ENCODE measurements at regions not wholly inside any gene's neighbourhood (a gene's known extent, or its start where the extent isn't known, plus 50 kb on each side); places are given as distances from the start of the nearest gene placed in this dataset.

DNA sequence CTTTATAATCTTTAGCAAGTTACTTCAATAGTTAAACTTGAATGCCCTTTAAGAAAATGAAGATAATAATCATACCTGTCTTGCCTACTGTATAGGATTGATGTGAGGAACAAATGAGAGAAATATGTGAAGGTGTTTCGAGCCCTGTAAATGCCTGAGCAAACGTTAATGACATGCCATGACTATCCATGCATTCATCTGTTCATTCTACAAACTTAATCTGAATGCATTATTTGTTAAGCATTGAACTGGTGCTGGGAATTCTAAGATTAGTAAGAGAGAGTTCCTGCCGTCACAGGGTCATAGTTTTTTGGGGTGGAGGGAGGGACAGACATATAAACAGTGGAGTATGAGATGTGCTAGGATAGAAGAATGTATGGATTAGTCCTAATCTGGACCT lies 111.5 kb upstream of the PRICKLE1 start:
- peaks cover 8% of the 10 kb centered on the region for H3K4me1 ChIP-seq (ENCODE audit: control insufficient read depth, extremely low read depth, insufficient read depth, low read length)
- BruUV-seq (replicated peaks) = no TSS peak
- no peak overlapping the region for H3K4me3 ChIP-seq (replicated peaks in 1 of 3; ENCODE audit: insufficient read depth in 1 of 3, low read depth in 1 of 3, low read length in 3 of 3)
- no peaks in the 10 kb centered on the region for H3K36me3 ChIP-seq (ENCODE audit: control insufficient read depth in 2 of 2, extremely low read depth in 1 of 2, insufficient read depth in 2 of 2, low read length in 2 of 2)
- dilution Hi-C loops (cut with MboI; ENCODE audit: extremely low pct_ligation_motif_present, low sequenced_read_pairs) (no loop called here), intact Hi-C loops (cut with micrococcal nuclease) (no loop called here)
- ChIA-PET CTCF (interaction anchor here (1.1 kb wide), 1 partner anchor 267 kb away, joined by 3 read pairs; no protein-coding TSS in a partner anchor), POLR2A (no interaction called here)
- H3K9me1 ChIP-seq (replicated peaks; ENCODE audit: control insufficient read depth, extremely low read depth, insufficient read depth, low read length) = no peaks in the 10 kb centered on the region
- no peak overlapping the region for H2AFZ ChIP-seq (ENCODE audit: low read depth, low read length)
- FAIRE-seq (no peak), DNase-seq (ENCODE audit: low read depth, low spot score) (no peak)
- no peak overlapping the region for H3K4me2 ChIP-seq (ENCODE audit: insufficient read depth, low read length)
- TF ChIP-seq FOS (IDR thresholded peaks at IDR 0.05; ENCODE audit: borderline replicate concordance, insufficient read depth, low read length) = no peak
- TF ChIP-seq, protein P1, sequence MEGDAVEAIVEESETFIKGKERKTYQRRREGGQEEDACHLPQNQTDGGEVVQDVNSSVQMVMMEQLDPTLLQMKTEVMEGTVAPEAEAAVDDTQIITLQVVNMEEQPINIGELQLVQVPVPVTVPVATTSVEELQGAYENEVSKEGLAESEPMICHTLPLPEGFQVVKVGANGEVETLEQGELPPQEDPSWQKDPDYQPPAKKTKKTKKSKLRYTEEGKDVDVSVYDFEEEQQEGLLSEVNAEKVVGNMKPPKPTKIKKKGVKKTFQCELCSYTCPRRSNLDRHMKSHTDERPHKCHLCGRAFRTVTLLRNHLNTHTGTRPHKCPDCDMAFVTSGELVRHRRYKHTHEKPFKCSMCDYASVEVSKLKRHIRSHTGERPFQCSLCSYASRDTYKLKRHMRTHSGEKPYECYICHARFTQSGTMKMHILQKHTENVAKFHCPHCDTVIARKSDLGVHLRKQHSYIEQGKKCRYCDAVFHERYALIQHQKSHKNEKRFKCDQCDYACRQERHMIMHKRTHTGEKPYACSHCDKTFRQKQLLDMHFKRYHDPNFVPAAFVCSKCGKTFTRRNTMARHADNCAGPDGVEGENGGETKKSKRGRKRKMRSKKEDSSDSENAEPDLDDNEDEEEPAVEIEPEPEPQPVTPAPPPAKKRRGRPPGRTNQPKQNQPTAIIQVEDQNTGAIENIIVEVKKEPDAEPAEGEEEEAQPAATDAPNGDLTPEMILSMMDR (IDR thresholded peaks at IDR 0.05; ENCODE audit: extremely low read depth in 1 of 2, insufficient read depth in 1 of 2, low read depth in 1 of 2, low read length in 2 of 2) = no peak
- TF ChIP-seq JUN (IDR thresholded peaks at IDR 0.05; ENCODE audit: borderline replicate concordance, insufficient read depth, insufficient read length, low read depth) = no peak
- no peak for TF ChIP-seq GATA2 (IDR thresholded peaks at IDR 0.05; ENCODE audit: insufficient read depth, insufficient read length, low read depth, low read length)
- TF ChIP-seq EZH2 (IDR thresholded peaks at IDR 0.05; ENCODE audit: borderline replicate concordance, low read depth, low read length, severe bottlenecking) = no peak
- TF ChIP-seq POLR2A (IDR thresholded peaks at IDR 0.05; ENCODE audit: low read depth, low read length) = no peak
- no peak for TF ChIP-seq MYC (IDR thresholded peaks at IDR 0.05; ENCODE audit: low read depth, low read length)
- TF ChIP-seq, protein P2, sequence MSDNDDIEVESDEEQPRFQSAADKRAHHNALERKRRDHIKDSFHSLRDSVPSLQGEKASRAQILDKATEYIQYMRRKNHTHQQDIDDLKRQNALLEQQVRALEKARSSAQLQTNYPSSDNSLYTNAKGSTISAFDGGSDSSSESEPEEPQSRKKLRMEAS (IDR thresholded peaks at IDR 0.05; ENCODE audit: insufficient read depth, insufficient read length) = no peak
- no peaks in the 10 kb centered on the region for H4K20me1 ChIP-seq (replicated peaks; ENCODE audit: control insufficient read depth, extremely low read depth, insufficient read depth, low read length)
- no peaks in the 10 kb centered on the region for H3K9me3 ChIP-seq (replicated peaks; ENCODE audit: control insufficient read depth, insufficient read depth, low read length)
- no peaks in the 10 kb centered on the region for H3K79me2 ChIP-seq (ENCODE audit: control insufficient read depth, insufficient read depth, low read length)
- no peaks in the 10 kb centered on the region for H3K27me3 ChIP-seq (ENCODE audit: control insufficient read depth in 2 of 2, insufficient read depth in 2 of 2, low read length in 2 of 2)
- no peak overlapping the region for H3K27ac ChIP-seq (ENCODE audit: insufficient read depth, low read depth, low read length)
- no peak overlapping the region for H3K9ac ChIP-seq (replicated peaks; ENCODE audit: extremely low read depth, insufficient read depth, low read length)

Data from endothelial cell of umbilical vein (primary cell).